HG02798 (cell line): ENCODE measurements at regions not wholly inside any gene's neighbourhood (a gene's known extent, or its start where the extent isn't known, plus 50 kb on each side); places are given as distances from the start of the nearest gene placed in this dataset.

Experiments used
- ATAC-seq: cut with Tn5 transposase; IDR thresholded peaks from one replicate; pipeline ENCODE4 v1.9.1; 2021; ENCODE audit warnings: mild to moderate bottlenecking; ENCODE audit not compliant: unreplicated experiment, poor library complexity

DNA sequence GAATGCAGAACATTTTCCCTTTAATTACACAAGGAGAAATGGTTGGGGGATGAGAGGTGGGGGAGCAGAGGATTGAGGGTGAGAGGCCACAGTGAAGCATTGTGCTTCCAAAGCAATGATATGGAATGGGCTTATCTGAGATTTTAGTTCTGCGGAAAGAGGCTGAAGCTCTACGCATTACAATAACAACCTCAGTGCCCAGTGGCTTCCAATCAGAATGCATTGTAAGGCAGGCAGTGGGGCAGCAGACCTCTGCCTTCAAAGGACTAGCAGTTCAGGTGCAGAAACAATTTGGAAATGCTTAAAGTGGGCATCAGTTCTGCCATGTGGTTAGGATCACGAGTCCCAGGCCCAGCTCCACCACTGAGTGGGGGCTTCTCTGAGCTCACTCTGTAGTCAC is 251.0 kb upstream of the ZMIZ1 start:
- no peak for ATAC-seq

DNA sequence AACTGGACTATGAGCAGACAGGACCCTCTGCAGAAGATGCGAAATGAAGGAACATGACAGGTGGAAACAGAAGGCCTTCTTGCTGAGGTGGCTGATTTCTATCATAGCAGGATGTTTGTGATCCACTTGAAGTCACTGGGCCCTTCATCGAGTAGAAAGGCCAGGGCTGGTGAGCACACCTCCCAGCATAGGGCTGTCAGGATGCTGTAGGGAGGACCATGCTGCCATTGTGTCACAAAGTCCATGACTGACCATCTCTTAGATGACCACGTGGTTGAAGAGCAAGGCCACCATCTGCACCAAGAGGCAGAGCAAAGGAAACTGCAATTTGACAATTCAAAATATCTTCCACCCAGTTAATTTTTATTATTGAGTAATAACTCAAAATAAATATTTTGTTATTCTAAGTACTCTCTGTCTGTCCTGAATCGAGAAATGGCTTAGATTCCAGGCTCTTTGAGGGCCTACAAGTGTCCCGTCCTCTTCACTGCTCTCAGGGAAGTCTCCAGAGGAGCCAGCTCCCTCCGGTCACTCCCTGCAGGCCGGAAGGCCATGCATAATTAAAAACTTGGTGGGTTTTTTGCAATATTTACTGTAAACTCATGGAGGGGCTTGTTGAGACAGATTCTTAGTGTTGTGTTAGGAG is 249.3 kb upstream of the ZMIZ1 start:
- ATAC-seq: no peak

DNA sequence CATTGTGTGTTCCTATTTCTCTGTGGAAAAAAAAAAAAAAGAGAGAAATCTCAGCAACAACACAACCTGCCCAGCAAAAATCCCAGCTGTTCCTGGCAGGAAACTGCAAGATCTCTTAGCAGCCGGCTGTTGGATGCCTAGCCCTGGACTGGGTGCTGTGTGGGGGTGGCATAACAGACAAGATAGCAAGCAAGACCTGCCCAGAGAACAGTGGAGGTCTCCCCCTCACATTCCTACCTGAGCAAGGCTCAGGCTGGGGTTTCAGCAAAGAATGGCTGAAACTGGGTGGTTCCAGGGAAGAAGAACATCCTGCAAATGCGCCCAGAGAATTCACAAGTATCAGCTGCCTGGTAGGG is 248.8 kb upstream of the ZMIZ1 start:
- no peak for ATAC-seq

DNA sequence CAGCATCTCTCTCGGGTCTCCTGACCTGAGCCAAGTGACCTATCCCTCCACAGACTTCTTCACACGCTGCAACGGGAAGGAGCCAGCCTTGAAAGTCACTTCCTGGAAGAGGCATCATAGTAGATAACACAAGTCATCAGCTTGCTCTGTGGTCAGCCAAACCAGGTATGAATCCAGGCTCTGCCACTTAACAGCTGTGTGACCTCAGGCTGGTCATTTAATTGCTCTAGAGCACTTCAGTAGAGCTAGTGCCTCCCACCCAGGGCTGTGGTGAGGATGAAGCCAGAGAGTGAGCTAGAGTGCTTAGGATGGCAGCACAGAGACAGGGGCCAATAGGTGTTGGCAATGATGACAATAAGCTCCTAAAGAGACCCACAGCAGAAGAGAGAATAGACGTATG is 247.7 kb upstream of the ZMIZ1 start:
- ATAC-seq: no peak

DNA sequence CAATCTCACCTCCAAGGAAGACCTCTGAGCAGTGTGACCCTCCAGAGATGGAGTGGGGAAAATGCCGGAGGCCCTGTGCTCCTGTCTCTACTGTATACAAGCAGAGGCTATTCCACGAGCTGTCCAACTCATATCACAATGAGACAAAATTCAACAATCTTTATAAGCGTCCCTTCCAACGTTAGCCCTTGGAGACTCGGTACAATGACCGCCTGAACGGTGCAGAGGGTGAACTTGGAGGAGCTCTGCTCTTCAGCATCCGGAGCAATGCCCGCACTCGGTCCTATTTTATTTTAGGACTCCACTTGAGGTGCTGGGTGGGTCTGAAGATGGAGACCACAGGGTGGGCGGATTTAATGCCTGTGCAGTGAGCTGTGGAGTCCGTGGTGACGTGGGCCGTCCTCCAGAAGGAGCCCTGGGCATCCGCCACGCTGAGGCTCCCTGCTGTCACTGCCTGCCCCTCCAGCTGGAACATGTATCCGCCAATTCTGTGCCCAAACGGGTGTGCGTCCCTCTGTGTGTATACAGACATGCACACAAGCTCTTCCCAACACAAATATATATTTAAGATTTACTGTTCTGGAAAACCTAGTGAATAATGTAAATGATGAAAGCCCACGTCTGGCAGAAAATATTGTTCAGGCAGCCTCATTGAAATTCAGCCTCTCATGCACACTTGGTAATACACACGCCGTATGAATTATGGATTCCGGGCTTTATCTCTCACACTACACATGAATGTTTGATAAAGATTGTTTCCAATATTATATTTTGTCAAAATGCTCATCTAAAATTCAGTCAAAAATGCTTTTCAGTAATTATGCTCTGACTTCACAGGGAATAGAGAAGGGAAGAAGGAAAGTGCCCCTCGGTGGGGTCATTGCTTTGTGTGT is 239.9 kb upstream of the ZMIZ1 start:
- no peak for ATAC-seq

DNA sequence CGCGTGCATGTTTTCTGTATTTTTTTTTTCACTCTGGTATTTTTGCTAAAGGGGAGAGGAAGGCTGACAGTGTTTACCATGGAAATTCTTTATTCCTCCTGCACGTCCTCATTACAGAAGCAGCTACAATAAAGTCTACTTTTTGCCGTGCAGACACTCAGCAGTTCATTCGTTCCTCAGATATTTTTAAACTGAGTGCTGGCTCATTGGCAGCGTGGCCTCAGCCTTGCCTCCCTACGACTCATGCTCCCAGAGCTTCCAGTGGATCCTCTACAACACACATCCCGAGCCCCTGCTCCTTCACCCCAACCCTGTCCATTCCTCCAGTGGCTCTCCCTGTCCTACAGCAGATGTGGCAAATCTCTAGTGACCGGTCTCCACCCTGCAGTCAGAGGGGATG is 239.2 kb upstream of the ZMIZ1 start:
- ATAC-seq: no peak

DNA sequence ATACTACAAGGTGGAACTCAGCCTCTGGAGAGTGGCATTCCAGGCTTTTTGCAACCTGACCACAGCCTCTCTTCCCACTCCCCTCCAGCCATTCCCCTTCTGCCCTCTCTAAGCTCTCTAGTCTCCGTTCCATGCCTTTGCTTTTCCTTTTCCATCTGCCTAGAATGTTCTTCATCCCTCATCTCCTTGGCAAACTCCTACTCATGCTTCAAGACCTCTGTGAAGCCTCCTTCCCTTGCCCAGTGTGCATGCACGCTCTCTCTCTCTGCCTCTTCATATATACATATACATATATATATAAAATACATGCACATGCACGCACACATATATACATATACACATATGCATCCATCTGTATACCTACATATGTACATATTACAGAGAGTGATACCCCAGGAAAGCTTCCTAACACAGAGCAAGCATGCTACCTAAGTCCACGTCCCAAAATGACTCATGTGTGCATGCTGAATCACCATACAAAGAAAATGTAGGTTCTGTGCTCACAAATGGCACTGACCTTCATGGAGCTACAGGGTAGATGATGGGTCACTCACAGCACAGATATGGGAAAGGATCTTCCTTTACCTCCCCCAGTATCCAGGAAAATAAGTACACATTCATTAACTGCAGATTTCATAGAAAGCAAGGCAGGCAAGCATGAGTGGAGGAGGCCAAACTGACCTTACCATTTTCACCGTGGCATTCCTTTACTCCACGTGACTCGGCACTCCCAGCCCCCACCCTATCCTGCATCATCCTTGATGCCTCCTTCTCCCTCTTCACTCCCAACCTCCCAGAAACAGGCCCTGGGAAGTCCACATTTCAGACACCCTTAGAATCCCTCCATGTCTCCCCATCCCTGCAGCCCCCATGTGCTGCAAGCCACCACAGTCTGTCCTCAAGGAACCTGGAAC is 238.4 kb upstream of the ZMIZ1 start:
- ATAC-seq: no peak

DNA sequence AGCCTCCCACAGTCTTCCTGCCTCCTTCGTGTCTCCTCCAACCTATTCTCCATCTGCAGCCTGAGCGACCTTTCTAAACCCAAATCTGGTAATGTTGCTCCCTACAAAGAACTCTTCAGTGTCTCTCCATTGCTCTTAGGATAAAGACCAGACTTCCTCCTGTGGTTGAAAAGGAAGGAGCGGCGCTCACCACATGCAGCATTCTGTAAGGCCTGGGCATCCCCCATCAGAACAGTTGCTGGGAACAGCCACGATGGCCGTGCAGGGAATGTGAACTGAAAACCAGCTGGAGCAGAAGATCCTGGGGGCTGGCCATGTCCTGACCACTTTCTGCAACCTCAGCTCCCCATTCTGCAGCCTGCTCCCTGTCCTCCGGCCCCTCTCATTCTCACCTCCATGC is 237.8 kb upstream of the ZMIZ1 start:
- ATAC-seq: no peak

DNA sequence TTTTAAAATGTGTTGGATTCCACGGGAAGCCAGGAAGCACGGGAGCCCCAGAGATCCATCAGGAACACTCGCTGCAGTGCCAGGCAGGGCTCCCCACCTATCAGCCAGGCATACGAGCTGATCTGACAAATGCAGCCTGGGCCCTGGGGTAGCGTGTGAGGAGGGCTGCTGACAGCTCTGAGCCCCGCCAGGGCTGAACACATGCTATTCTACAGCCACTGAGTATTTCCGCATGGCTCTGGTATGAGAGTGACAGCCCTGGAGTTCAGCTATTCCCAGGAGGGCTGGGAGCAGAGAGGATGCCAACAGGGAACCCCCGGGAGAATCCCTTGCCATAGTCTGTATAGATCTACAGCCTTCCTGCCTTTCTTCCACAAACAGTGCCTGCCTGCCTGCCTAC is 237.3 kb upstream of the ZMIZ1 start:
- no peak for ATAC-seq

DNA sequence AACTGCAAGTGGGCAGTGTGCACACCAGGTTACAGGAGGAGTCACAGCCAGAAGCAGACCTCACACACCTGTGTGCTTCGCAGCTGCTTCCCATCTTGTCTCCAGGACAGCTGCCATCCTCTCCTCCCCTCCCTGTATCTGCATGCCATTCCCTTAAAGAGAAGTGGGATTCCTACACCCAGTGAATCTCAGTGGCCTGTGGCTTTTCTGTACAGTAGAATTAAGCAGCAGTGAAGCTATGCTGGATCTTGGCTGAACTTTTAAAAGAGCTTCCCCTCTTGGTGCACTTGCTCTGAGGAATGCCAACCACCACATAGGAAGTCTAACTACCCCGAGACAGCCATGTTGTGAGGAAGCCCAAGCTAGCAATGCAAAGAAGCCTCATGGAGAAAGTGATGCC is 236.5 kb upstream of the ZMIZ1 start:
- no peak for ATAC-seq

DNA sequence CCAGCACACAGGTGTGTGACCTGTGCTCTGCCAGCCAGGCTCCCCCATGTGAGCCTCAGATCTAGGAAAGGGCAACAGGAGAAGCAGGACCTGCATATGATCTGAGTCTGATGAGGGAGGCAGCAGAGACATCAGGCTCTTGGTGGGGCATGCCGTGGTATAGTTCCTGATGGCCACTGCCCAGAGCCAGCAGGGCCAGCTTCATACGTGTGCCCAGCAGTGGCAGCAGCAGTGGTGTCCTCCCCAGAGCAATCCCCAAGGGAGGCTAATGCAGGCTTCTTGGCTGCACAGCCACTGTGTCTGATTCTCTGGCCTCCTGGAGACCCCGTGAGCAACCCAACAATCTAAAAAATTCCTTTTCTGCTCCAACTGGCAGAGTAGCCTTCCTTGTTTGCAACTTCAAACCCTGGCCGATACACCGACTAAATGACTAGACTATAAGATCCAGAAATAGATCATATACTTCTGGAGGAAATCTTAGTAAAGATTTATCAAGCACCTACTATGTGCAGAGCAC is 230.6 kb upstream of the ZMIZ1 start:
- ATAC-seq: no peak

DNA sequence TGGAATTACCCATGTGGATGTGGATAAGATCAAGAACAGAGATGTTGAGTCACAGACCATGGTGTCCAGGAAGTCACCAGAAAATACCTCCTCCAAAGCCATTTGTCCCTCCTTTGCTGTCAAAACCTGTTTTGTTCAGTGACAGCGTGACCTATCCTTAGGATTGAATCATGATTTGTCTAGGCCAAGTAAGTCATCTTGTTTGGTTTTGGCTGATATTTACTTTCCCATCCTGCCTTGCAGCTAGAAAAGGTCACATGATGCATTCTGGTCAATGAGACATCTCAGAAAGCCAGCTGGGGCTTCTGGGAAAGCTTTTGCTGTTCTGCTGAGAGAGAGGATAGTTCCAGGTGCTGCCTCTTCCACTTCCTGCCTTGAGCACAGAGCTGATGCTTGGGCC is 225.3 kb upstream of the ZMIZ1 start:
- ATAC-seq: no peak

DNA sequence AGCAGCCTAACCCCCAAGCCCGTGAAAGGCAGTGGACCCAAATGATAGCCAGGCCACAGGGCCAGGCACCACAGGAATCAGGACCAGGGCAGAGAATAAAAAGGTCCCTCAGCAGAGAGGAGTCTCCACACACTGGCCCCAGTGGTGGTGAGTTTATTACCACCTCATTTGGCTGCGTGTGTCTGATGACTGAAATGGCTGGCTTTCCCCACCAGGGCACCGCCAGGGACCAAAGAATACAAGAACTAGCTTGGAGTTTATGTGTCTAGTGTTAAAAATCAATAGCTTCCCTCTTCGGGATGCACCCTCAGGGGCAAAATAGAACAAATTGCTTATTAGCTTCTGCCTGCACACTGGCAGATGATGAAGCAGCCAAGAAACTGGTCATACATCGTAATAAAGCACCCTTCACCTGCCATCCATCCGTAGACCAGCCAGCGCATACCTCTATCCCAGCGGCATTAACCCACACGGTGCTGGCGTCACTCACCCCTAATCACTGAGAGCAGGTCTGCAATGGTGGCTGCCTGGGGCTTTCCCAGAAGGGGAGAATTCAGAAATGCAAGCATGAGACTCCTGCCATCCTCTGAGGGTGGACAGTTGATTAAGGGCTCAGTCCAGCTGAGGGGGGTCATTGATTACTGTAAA is 223.7 kb upstream of the ZMIZ1 start:
- ATAC-seq: no peak

DNA sequence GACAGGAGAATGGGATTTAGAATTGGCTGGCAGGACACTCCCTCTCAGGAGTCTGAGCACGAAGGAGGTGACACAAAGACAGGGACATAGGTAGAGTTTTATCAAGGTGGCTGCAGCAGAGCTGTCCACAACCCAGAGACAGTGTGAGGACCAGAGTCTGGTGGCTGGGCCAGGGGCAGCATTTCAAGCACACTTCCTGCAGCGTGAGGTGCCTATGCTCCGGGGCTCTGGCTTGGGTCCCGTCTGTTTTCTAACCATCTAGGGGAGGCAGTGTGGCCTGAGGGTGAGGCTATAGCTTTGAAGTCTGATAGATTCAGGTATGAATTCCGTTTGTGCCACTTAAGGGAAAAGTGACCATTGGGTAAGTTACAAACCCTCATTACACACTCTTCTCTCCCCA is 222.7 kb upstream of the ZMIZ1 start:
- ATAC-seq: no peak

DNA sequence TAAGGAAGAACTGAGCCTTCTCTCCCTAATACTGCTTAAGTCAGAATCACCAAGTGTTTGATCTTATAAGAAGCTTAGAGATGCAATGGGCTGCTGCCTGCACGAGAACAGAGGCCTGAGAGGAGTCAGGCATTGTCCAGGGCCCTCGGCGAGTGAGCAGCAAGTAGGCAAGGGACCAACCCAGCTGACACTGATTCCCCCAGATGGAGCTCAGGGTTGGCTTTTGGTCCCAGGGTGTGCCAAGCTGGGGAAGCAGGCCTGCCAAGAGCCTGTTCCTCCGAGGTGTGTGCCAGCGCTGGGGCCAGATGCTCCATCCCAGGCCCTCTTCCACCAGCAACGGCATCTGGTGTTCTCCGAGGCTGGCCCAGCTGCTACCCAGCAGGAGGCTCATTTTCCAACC is 222.0 kb upstream of the ZMIZ1 start:
- ATAC-seq: no peak

DNA sequence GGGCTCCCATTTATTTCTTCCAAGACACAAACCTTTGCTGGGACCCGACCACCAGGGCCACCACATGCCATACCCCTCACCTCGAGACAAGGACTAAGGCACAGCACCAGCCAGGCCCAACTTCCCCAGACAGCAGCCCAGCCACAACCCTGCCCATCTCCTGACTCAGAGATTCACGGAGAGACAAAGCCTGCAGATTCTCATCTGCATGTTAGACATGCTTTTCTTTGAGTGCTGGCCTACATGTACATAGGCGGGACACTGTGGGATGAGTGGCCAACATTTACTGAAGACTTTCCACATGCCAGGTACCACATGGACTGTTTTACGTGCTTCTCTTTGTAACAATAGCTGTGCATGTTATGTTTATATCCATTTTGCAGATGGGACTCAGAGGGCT is 221.3 kb upstream of the ZMIZ1 start:
- no peak for ATAC-seq

DNA sequence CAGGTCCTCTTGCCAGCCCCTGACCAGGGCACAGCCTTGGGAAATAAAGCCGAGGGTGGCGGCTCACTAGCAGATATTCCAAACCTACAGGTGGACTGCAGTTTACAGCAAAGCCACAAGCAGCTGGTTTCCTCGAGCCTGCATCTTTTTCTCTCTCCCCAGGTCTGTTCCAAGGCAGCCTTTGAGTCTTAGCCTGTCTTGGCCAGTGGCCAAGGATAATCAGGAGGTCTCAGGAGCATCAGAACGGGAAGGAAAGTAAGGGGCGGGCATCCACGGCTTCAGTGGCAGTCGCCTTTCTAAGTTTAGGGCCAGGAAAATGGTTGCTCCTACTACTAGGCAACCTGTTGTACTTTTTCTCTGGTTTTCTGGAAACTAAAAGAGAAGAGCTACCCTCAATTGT is 219.7 kb upstream of the ZMIZ1 start:
- no peak for ATAC-seq

DNA sequence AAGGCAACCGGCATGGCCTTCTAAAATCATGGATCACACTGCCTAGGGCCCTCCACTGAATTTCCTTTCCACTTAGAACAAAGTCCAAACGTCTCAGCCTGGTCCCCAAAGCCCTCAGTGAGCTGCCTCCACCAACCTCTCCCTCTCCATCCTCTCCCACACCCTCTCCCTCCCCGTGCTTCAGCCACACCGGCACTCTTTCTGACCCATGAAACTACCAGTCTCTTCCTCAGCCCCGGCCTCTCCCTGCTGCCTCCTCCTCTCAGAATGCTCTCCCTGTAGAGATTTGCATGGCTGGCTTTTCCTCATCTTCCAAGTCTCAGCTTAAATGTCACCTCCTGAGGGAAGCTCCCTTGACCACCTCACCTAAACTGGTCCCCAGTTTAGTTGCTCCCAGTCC is 219.0 kb upstream of the ZMIZ1 start:
- no peak for ATAC-seq

DNA sequence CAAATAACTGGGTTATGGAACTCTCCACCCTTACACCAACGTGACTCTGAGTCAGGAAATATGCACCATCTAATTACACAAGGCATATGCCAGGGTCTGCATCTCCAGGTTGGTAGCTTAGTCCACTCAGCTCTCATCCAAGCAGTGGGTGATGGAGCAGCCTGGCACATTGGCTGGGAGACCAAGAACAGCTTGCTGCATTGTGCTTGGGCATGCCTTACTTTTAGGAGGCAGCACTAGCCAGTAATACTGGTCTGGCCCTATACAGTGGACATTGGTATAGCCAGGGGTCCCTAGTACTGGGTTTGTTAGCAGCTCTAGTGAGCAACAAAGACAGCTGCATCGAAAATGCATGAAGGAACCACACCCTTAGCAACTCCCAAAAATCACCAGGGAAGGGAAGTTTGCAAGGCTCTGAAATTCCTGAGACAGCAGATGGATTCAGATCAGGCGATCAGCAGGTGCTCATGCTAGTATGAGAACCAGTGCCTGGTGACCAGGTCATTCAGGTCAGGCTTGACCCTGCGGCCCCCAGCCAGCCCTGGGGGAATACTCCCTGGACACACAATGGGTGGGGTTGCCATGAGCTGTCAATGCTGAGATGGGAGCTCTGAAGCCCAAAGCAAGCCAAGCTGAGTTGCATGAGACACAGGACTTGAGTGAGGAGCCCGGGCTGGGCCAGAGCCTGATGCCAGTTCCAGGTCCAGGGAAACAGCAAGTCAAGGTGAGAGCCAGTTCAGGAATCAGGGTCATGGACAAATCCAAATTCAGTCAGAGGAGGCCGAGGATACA is 217.9 kb upstream of the ZMIZ1 start:
- no peak for ATAC-seq

DNA sequence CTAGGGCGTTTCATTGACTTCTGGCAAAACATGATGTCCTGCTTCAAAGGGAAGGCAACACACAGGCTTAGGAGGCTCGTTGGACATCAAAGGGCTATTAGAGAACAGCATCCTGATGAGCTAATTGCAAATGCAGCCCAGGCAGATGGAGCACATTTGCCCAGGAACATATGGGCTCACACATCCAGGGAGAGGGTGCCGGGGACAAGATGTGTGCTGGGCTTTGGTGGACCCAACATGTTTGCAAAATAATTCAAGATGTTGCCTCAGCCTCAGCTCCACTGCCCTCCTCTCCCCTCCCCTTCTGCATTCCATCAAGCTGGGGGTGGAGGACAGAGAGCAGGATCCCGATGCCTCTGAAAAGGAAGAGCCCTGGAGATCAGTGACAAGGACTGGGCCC is 217.1 kb upstream of the ZMIZ1 start:
- ATAC-seq: no peak
